ENCODE measurements at regions not wholly inside any gene's neighbourhood (a gene's known extent, or its start where the extent isn't known, plus 50 kb on each side); places are given as distances from the start of the nearest gene placed in this dataset.

GRCh38 chr12:118589162-118589561 lies 212.8 kb downstream of the SUDS3 start:
- Histone ChIP-seq H3K27me3 (ENCODE audit: control insufficient read depth, insufficient read depth, low read length) (no peaks in the 10 kb centered on the region), H3K27ac (ENCODE audit: low read depth, low read length) (no peak overlapping the region), H3K9me3 (ENCODE audit: control insufficient read depth, insufficient read depth, low read length) (peaks cover 34% of the 10 kb centered on the region), H3K4me3 (ENCODE audit: low read depth, low read length) (no peak overlapping the region)
- no peak for DNase-seq (ENCODE audit: low read depth, low spot score)
- TF ChIP-seq CTCF (IDR thresholded peaks at IDR 0.05; ENCODE audit: low read depth, low read length): no peak
- CTCF ChIA-PET: no interaction called here
- POLR2A ChIA-PET: no interaction called here

- Histone ChIP-seq H3K27me3 (ENCODE audit: control insufficient read depth, insufficient read depth, low read length) (no peaks in the 10 kb centered on the region), H3K27ac (ENCODE audit: low read depth, low read length) (no peak overlapping the region), H3K4me3 (ENCODE audit: low read depth, low read length) (no peak overlapping the region), H3K9me3 (ENCODE audit: control insufficient read depth, insufficient read depth, low read length) (peaks cover 35% of the 10 kb centered on the region)
- no peak for DNase-seq (ENCODE audit: low read depth, low spot score)
- POLR2A ChIA-PET: no interaction called here
- CTCF ChIA-PET: no interaction called here
- no peak for TF ChIP-seq CTCF (IDR thresholded peaks at IDR 0.05; ENCODE audit: low read depth, low read length)
These were observed 214.2 kb downstream of the SUDS3 start for GRCh38 chr12:118590406-118591150.

- H3K9me3 ChIP-seq (ENCODE audit: control insufficient read depth, insufficient read depth, low read length): peaks cover 32% of the 10 kb centered on the region
- ChIA-PET POLR2A (no interaction called here), CTCF (no interaction called here)
- no peak for DNase-seq (ENCODE audit: low read depth, low spot score)
- no peak overlapping the region for H3K27ac ChIP-seq (ENCODE audit: low read depth, low read length)
- no peak for TF ChIP-seq CTCF (IDR thresholded peaks at IDR 0.05; ENCODE audit: low read depth, low read length)
- no peaks in the 10 kb centered on the region for H3K27me3 ChIP-seq (ENCODE audit: control insufficient read depth, insufficient read depth, low read length)
- no peak overlapping the region for H3K4me3 ChIP-seq (ENCODE audit: low read depth, low read length)
These were observed 227.4 kb downstream of the SUDS3 start for GRCh38 chr12:118603610-118604361.

- Histone ChIP-seq H3K9me3 (ENCODE audit: control insufficient read depth, insufficient read depth, low read length) (peaks cover 46% of the 10 kb centered on the region), H3K27ac (ENCODE audit: low read depth, low read length) (no peak overlapping the region), H3K27me3 (ENCODE audit: control insufficient read depth, insufficient read depth, low read length) (no peaks in the 10 kb centered on the region), H3K4me3 (ENCODE audit: low read depth, low read length) (no peak overlapping the region)
- ChIA-PET POLR2A (no interaction called here), CTCF (no interaction called here)
- DNase-seq (ENCODE audit: low read depth, low spot score): no peak
- TF ChIP-seq CTCF (IDR thresholded peaks at IDR 0.05; ENCODE audit: low read depth, low read length): no peak
These were observed 230.3 kb downstream of the SUDS3 start for GRCh38 chr12:118606690-118607089.

GRCh38 chr12:118607831-118608230 lies 231.5 kb downstream of the SUDS3 start:
- Histone ChIP-seq H3K4me3 (ENCODE audit: low read depth, low read length) (no peak overlapping the region), H3K27ac (ENCODE audit: low read depth, low read length) (no peak overlapping the region), H3K9me3 (ENCODE audit: control insufficient read depth, insufficient read depth, low read length) (peaks cover 36% of the 10 kb centered on the region; the same call in 1 of the 2 replicates), H3K27me3 (ENCODE audit: control insufficient read depth, insufficient read depth, low read length) (no peaks in the 10 kb centered on the region)
- CTCF ChIA-PET: no interaction called here
- TF ChIP-seq CTCF (IDR thresholded peaks at IDR 0.05; ENCODE audit: low read depth, low read length): no peak
- POLR2A ChIA-PET: no interaction called here
- no peak for DNase-seq (ENCODE audit: low read depth, low spot score)
